Fibroblast of mammary gland (primary cell): ENCODE measurements at regions not wholly inside any gene's neighbourhood (a gene's known extent, or its start where the extent isn't known, plus 50 kb on each side); places are given as distances from the start of the nearest gene placed in this dataset.
A peak's percentile ranks its signal among the peaks of the same experiment; 100 is the strongest.

Experiments
- DNase-seq: peaks from one replicate; pipeline ENCODE4 v3.0.0-alpha.2; 2010; ENCODE audit warnings: low read depth
- H3K4me3 ChIP-seq: 2 replicates; pipeline ENCODE4 v1.5.1; 2011; ENCODE audit warnings: low read depth, mild to moderate bottlenecking, low read length, moderate library complexity; ENCODE audit not compliant: control insufficient read depth
- CTCF ChIP-seq: conservative IDR thresholded peaks from 2 replicates; pipeline ENCODE4 v1.5.1; 2011; ENCODE audit warnings: low read depth, low read length, inconsistent platforms; ENCODE audit not compliant: control insufficient read depth, insufficient read depth

DNA sequence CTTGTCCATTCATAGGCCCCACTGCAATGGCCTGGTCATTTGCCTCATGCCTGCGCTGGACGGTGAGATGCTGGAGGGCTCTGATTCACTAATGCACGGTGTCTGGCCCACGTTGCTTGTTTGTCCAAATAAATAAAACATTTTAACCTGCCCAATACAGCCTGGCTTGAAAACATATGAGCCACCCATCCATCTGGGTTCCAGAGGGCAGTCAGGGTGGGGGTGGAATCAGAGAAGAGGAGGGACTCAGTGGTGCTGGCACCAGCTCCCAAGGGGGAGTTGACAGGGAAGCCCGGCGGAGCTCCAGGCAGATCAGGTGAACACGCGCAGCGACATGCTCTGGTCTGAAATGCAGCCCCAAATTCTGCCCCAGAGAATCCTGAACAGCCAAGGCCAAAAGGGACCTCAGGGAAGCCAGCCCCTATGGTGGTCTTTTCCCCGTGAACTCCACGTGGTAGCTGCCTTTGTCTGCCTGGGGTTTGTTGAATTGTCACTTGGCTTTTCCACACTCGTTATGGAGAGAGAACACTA is 265.2 kb downstream of the UACA start:
- no peak for TF ChIP-seq CTCF
- no peak for DNase-seq
- H3K4me3 ChIP-seq, result no peak overlapping the region

DNA sequence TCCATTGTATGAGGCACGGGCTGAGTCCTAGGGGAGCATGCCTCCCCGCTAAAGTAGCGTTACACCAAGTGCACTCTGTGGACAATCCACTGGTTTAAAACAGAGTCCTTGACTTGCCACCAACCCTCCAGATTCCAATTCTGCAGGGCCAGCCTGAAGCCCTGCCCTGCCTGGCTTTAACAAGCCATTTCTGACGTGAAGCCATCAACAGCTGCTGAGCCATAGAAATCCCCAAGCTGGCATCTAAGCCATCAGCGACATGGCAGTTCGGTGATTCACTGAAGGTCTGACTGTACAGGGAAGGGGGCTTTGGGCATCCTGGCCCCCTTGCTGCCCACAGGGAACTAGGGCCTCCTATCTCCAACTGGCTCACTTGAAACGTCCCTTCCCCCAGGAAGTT is 265.7 kb downstream of the UACA start:
- no peak overlapping the region for H3K4me3 ChIP-seq
- no peak for DNase-seq
- TF ChIP-seq CTCF, result no peak

DNA sequence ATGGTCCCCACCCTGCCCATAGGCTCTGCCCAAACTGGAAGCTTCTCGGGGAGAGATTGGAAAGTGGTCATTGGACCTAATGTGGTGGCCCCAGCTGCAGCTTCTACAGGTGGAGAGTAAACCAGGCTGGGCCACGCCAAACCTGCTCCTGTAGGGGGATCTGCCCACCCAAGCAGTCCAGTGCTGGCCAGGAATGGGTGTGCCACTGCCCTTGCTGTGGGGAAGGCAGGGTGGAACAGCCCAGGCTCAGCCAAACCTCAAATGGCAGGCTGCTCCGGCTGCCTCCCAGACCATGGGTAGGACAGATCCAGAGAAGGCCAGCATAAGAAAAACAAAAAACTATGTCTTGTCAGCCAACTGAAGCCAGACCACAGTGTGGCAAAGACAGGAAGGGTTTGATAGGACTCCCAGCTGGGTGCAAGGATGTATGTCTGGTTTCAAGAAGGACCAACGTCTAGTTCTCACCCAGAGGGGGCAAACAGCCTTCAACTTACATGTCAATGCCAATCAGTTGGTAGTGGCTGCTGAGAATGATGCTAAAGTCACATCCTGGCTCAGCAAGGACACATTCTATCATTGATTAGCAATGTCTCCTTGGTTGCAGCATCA is 267.3 kb downstream of the UACA start:
- no peak overlapping the region for H3K4me3 ChIP-seq
- TF ChIP-seq CTCF, result no peak
- DNase-seq, result no peak

GRCh38 chr15:70494852-70495571 is 268.3 kb downstream of the UACA start:
- no peak for TF ChIP-seq CTCF
- no peak overlapping the region for H3K4me3 ChIP-seq
- DNase-seq, result peak; percentile 85

- no peak overlapping the region for H3K4me3 ChIP-seq
- no peak for TF ChIP-seq CTCF
- no peak for DNase-seq
These were observed 268.9 kb downstream of the UACA start for GRCh38 chr15:70494517-70494851.

- H3K4me3 ChIP-seq, result no peak overlapping the region
- no peak for DNase-seq
- no peak for TF ChIP-seq CTCF
These were observed 269.4 kb downstream of the UACA start for GRCh38 chr15:70493787-70494516.
